IPS-20b (cell line): ENCODE measurements at regions not wholly inside any gene's neighbourhood (a gene's known extent, or its start where the extent isn't known, plus 50 kb on each side); places are given as distances from the start of the nearest gene placed in this dataset.

Source experiments
- H3K27ac ChIP-seq: one replicate; pipeline ENCODE4 v1.5.1; 2013; ENCODE audit warnings: low read length
- H3K27me3 ChIP-seq: 2 replicates; pipeline ENCODE4 v1.6.1; 2013; ENCODE audit warnings: mild to moderate bottlenecking, low read length, inconsistent platforms; ENCODE audit not compliant: insufficient read depth
- H3K36me3 ChIP-seq: 2 replicates; pipeline ENCODE4 v1.6.1; 2013; ENCODE audit warnings: low read depth, mild to moderate bottlenecking, inconsistent platforms, low read length, moderate library complexity; ENCODE audit not compliant: insufficient read depth
- H3K4me1 ChIP-seq: 2 replicates; pipeline ENCODE4 v1.6.1; 2013; ENCODE audit warnings: mild to moderate bottlenecking, control low read depth, inconsistent platforms, low read length, moderate library complexity; ENCODE audit not compliant: insufficient read depth
- H3K4me3 ChIP-seq: 2 replicates; pipeline ENCODE4 v1.5.1; 2013; ENCODE audit warnings: mild to moderate bottlenecking, low read length, inconsistent platforms
- H3K9ac ChIP-seq: 2 replicates; pipeline ENCODE4 v1.6.1; 2013; ENCODE audit warnings: low read depth, mild to moderate bottlenecking, inconsistent platforms, low read length, moderate library complexity
- H3K9me3 ChIP-seq: 2 replicates; pipeline ENCODE4 v1.6.1; 2013; ENCODE audit warnings: mild to moderate bottlenecking, low read depth, low read length, inconsistent platforms; ENCODE audit not compliant: insufficient read depth

DNA sequence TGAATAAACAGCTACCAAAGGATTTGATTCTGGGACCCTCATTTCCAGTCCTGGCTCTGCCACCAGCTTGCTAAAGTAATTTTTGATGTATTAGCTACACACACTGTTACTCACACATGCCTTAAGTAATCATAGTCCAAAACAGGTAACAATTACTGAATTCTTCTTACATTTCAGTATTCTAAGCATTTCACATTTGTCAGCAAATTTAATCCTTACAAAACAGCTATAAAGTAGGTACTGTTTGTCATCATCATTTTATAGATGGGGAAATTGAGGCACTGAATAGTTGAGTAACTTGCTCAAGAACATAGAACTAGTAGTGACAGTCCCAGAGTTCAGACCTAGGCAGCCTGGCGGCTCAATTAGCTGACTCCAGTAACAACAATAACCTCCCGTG, 272.6 kb downstream of the QKI start:
- Histone ChIP-seq H3K27me3 (no peaks in the 10 kb centered on the region), H3K9ac (no peak overlapping the region), H3K36me3 (no peaks in the 10 kb centered on the region), H3K4me3 (no peak overlapping the region), H3K4me1 (no peaks in the 10 kb centered on the region), H3K9me3 (peaks cover 4% of the 10 kb centered on the region; the same call in 1 of the 2 replicates), H3K27ac (no peak overlapping the region)

DNA sequence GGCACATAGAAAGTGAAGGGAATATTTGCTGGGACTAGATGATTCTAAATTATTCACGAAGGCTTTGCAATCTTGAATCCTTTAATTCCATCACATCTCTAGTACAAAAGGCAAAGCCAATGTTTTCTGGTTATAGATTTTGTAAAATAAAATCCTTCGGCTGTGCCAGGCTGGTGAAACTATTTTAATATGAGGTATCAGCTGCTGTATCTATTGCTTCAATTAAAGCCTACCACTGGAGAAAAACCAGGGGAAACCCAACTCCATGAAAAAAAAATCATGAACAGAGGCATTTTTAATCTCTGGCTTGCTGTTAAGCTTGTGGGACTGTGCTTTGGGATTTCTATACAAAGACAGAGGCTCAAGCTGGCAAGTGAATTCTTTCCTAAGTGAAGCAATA, 271.8 kb downstream of the QKI start:
- peaks cover 4% of the 10 kb centered on the region; the same call in 1 of the 2 replicates for H3K9me3 ChIP-seq
- H3K36me3 ChIP-seq: no peaks in the 10 kb centered on the region
- no peaks in the 10 kb centered on the region for H3K27me3 ChIP-seq
- H3K4me3 ChIP-seq: no peak overlapping the region
- H3K9ac ChIP-seq: no peak overlapping the region
- H3K4me1 ChIP-seq: no peaks in the 10 kb centered on the region
- H3K27ac ChIP-seq: no peak overlapping the region

DNA sequence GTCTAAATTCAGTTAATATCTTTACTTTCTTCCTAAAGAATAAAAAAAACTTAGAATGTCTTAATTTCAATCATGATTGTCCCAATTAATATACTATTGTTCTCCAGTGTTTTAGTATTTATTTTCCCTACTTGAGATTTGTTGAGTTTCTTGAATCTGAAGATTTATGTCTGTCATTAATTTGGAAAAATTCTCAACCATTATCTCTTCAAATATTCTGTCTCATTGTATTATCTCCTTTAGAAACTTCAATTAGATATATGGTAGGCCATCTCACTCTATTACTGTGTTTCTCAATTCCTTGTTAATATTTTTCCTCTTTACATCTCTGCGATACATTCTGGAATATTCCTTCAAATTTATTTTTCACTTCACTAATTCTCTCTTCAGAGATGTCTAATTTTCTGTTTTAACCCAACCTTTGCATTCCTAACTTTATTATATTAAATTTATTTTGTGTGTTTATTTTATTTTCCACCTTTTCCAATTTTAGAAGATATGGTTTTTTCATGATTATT, 268.6 kb downstream of the QKI start:
- Histone ChIP-seq H3K36me3 (no peaks in the 10 kb centered on the region), H3K4me1 (no peaks in the 10 kb centered on the region), H3K27me3 (no peaks in the 10 kb centered on the region), H3K9ac (no peak overlapping the region), H3K9me3 (peaks cover 4% of the 10 kb centered on the region; the same call in 1 of the 2 replicates), H3K27ac (no peak overlapping the region), H3K4me3 (no peak overlapping the region)

- no peak overlapping the region for H3K4me3 ChIP-seq
- no peaks in the 10 kb centered on the region for H3K36me3 ChIP-seq
- no peak overlapping the region for H3K9ac ChIP-seq
- H3K27ac ChIP-seq: no peak overlapping the region
- H3K9me3 ChIP-seq: peaks cover 4% of the 10 kb centered on the region; the same call in 1 of the 2 replicates
- H3K4me1 ChIP-seq: no peaks in the 10 kb centered on the region
- no peaks in the 10 kb centered on the region for H3K27me3 ChIP-seq
These were observed 265.2 kb downstream of the QKI start for GRCh38 chr6:163679753-163680152.

DNA sequence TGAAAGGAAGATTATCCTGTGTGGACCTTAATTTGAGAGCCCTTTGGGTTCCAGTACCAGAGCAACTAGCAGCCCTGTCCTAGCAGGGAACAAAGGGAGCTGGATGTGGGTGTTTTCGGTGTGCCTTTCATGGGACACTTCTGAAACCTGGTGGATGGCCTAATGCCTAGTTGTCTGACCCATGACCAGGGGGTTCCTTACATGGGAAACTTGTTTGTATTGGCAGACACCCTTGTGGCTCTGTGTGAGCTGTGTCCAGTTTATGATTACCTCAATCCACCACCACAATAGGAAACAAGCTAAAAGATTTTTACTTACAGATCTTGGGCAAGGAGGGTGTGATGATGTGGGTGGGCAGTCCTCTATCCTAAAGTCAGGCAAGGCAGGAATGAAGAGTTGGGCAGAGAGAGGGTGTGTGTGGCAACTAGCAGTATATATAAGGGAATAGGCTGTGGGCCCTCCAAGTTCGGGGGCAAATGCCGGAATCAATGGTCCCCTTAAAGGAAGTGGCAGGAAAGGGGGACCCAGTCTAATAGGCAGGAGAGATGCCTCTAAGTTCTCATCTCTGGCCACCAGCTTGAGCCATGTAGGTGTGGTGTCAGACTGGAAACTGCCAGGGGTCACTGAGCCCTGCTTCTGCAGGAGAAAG, 264.6 kb downstream of the QKI start:
- Histone ChIP-seq H3K27ac (no peak overlapping the region), H3K27me3 (no peaks in the 10 kb centered on the region), H3K9me3 (peaks cover 4% of the 10 kb centered on the region; the same call in 1 of the 2 replicates), H3K9ac (no peak overlapping the region), H3K36me3 (no peaks in the 10 kb centered on the region), H3K4me3 (no peak overlapping the region), H3K4me1 (no peaks in the 10 kb centered on the region)

GRCh38 chr6:163675611-163676010, 261.1 kb downstream of the QKI start:
- Histone ChIP-seq H3K27ac (no peak overlapping the region), H3K36me3 (no peaks in the 10 kb centered on the region), H3K9me3 (no peaks in the 10 kb centered on the region), H3K4me3 (no peak overlapping the region), H3K9ac (no peak overlapping the region), H3K27me3 (no peaks in the 10 kb centered on the region), H3K4me1 (no peaks in the 10 kb centered on the region)

GRCh38 chr6:163672710-163673109, 258.2 kb downstream of the QKI start:
- no peaks in the 10 kb centered on the region for H3K36me3 ChIP-seq
- no peak overlapping the region for H3K27ac ChIP-seq
- H3K4me3 ChIP-seq: no peak overlapping the region
- H3K9ac ChIP-seq: no peak overlapping the region
- H3K4me1 ChIP-seq: no peaks in the 10 kb centered on the region
- no peaks in the 10 kb centered on the region; the same call in 1 of the 2 replicates for H3K9me3 ChIP-seq
- no peaks in the 10 kb centered on the region for H3K27me3 ChIP-seq

GRCh38 chr6:163671791-163672190, 257.3 kb downstream of the QKI start:
- Histone ChIP-seq H3K4me1 (no peaks in the 10 kb centered on the region), H3K9me3 (no peaks in the 10 kb centered on the region; the same call in 1 of the 2 replicates), H3K9ac (no peak overlapping the region), H3K4me3 (no peak overlapping the region), H3K27me3 (no peaks in the 10 kb centered on the region), H3K27ac (no peak overlapping the region), H3K36me3 (no peaks in the 10 kb centered on the region)

GRCh38 chr6:163671355-163671754, 256.8 kb downstream of the QKI start:
- Histone ChIP-seq H3K4me1 (no peaks in the 10 kb centered on the region), H3K27ac (no peak overlapping the region), H3K27me3 (no peaks in the 10 kb centered on the region), H3K36me3 (no peaks in the 10 kb centered on the region), H3K9ac (no peak overlapping the region), H3K4me3 (no peak overlapping the region), H3K9me3 (no peaks in the 10 kb centered on the region; the same call in 1 of the 2 replicates)

DNA sequence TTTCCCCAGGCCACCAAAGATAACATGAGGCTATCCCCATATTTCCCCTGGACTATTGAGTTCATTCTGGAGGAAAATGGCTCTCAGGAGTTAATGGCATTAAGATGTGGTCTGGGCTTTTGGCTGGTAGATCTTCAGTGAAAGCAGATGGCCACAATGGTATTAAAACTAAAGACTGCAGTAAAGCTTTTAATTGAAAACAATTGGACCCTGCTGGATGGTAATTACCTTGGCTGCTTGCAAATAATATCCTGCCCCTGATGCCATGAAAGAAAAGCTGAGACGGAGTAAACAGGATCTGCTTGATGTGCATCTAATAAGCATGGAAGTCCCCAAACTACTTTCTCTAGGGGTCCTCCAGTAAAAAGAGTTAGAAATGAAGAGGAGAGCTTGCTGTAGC, 255.8 kb downstream of the QKI start:
- Histone ChIP-seq H3K9ac (no peak overlapping the region), H3K9me3 (no peaks in the 10 kb centered on the region; the same call in 1 of the 2 replicates), H3K4me1 (no peaks in the 10 kb centered on the region), H3K4me3 (no peak overlapping the region), H3K27ac (no peak overlapping the region), H3K36me3 (no peaks in the 10 kb centered on the region), H3K27me3 (no peaks in the 10 kb centered on the region)

- Histone ChIP-seq H3K9ac (no peak overlapping the region), H3K9me3 (no peaks in the 10 kb centered on the region; the same call in 1 of the 2 replicates), H3K27me3 (no peaks in the 10 kb centered on the region), H3K4me3 (no peak overlapping the region), H3K36me3 (no peaks in the 10 kb centered on the region), H3K27ac (no peak overlapping the region), H3K4me1 (no peaks in the 10 kb centered on the region)
These were observed 253.5 kb downstream of the QKI start for GRCh38 chr6:163668061-163668426.

GRCh38 chr6:163667372-163668060, 253.0 kb downstream of the QKI start:
- Histone ChIP-seq H3K27ac (no peak overlapping the region), H3K27me3 (no peaks in the 10 kb centered on the region), H3K9me3 (no peaks in the 10 kb centered on the region; the same call in 1 of the 2 replicates), H3K4me1 (no peaks in the 10 kb centered on the region), H3K36me3 (no peaks in the 10 kb centered on the region), H3K9ac (no peak overlapping the region), H3K4me3 (no peak overlapping the region)
